ENCODE measurements at regions not wholly inside any gene's neighbourhood (a gene's known extent, or its start where the extent isn't known, plus 50 kb on each side); places are given as distances from the start of the nearest gene placed in this dataset.

DNA sequence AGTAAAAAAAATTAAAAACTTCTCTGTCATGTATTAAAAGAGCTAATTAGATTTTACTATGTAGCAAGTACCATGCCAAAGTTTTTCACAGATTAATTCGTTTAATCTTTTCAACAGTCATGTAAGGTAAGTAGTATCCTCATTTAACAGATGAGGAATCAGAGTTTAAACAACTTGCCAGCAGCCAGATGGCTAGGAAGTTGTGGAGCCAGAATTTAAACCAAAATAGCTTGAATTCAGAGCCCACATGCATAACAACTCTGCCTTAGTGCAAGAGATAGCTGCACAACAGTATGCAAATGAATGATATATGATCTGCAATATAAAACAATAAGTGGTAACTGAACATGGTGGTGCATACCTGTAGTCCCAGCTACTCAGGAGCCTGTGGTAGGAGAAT lies 75.3 kb downstream of the NAP1L3 start:
- POLR2A ChIA-PET, result no interaction called here
- no TSS peak for BruUV-seq (replicated peaks)
- no peak overlapping the region for H3K27ac Mint-ChIP-seq (ENCODE audit: unreplicated experiment)

DNA sequence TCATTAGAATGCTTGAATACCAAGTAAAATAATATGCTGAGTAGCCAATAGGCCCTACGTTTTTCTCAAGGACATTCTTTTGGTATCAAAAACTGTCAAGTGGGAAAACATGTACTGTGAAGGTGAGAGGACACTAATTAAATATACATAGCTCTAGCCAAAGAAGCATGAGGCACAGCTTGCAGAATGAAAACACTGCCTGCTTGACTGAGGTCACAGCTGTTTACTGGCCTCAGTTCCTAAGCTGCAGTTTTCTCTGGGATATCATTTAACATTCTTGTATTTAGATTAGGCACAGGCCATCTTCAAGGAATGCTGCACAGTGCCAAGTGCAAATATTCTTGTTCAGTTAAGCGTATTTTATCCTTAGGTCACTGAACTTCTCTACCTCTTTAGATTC lies 78.6 kb downstream of the NAP1L3 start:
- H3K4me3 Mint-ChIP-seq (ENCODE audit: unreplicated experiment), result no peak overlapping the region
- intact Hi-C loops (cut with micrococcal nuclease; ENCODE audit: unreplicated experiment), result no loop called here
- ChIA-PET CTCF (no interaction called here), POLR2A (no interaction called here)
- TF ChIP-seq, protein P1, sequence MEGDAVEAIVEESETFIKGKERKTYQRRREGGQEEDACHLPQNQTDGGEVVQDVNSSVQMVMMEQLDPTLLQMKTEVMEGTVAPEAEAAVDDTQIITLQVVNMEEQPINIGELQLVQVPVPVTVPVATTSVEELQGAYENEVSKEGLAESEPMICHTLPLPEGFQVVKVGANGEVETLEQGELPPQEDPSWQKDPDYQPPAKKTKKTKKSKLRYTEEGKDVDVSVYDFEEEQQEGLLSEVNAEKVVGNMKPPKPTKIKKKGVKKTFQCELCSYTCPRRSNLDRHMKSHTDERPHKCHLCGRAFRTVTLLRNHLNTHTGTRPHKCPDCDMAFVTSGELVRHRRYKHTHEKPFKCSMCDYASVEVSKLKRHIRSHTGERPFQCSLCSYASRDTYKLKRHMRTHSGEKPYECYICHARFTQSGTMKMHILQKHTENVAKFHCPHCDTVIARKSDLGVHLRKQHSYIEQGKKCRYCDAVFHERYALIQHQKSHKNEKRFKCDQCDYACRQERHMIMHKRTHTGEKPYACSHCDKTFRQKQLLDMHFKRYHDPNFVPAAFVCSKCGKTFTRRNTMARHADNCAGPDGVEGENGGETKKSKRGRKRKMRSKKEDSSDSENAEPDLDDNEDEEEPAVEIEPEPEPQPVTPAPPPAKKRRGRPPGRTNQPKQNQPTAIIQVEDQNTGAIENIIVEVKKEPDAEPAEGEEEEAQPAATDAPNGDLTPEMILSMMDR (IDR thresholded peaks at IDR 0.05; ENCODE audit: insufficient read depth in 1 of 2, low read depth in 1 of 2, low read length in 1 of 2, severe bottlenecking in 1 of 2, unreplicated experiment in 1 of 2), result no peak
- no peaks in the 10 kb centered on the region for H3K9me3 Mint-ChIP-seq (ENCODE audit: unreplicated experiment)
- no peaks in the 10 kb centered on the region for H3K4me1 Mint-ChIP-seq (ENCODE audit: low read depth, unreplicated experiment)
- BruUV-seq (replicated peaks), result no TSS peak
- no peaks in the 10 kb centered on the region for H3K36me3 Mint-ChIP-seq (ENCODE audit: insufficient read depth, unreplicated experiment)
- no peak for DNase-seq
- Histone ChIP-seq H3K36me3 (ENCODE audit: control insufficient read depth, insufficient read depth, low read length) (no peaks in the 10 kb centered on the region), H3K4me1 (no peaks in the 10 kb centered on the region), H3K9me3 (no peaks in the 10 kb centered on the region), H3K4me3 (ENCODE audit: low read depth, low read length) (no peak overlapping the region), H3K27me3 (replicated peaks; ENCODE audit: control insufficient read depth, insufficient read depth, low read length) (no peaks in the 10 kb centered on the region)
- H3K27ac Mint-ChIP-seq (ENCODE audit: unreplicated experiment), result no peak overlapping the region
- no peaks in the 10 kb centered on the region for H3K27me3 Mint-ChIP-seq (ENCODE audit: insufficient read depth, unreplicated experiment)

More for the DNA sequence above, 75.3 kb downstream of the NAP1L3 start:
- intact Hi-C loops (cut with micrococcal nuclease; ENCODE audit: unreplicated experiment), result no loop called here
- Mint-ChIP-seq H3K9me3 (ENCODE audit: unreplicated experiment) (no peaks in the 10 kb centered on the region), H3K27me3 (ENCODE audit: insufficient read depth, unreplicated experiment) (no peaks in the 10 kb centered on the region), H3K4me3 (ENCODE audit: unreplicated experiment) (no peak overlapping the region), H3K4me1 (ENCODE audit: low read depth, unreplicated experiment) (no peaks in the 10 kb centered on the region), H3K36me3 (ENCODE audit: insufficient read depth, unreplicated experiment) (no peaks in the 10 kb centered on the region)
- H3K4me3 ChIP-seq (ENCODE audit: low read depth, low read length), result no peak overlapping the region
- DNase-seq, result no peak
- CTCF ChIA-PET, result no interaction called here
- no peaks in the 10 kb centered on the region for H3K36me3 ChIP-seq (ENCODE audit: control insufficient read depth, insufficient read depth, low read length)
- H3K4me1 ChIP-seq, result no peaks in the 10 kb centered on the region
- H3K27me3 ChIP-seq (replicated peaks; ENCODE audit: control insufficient read depth, insufficient read depth, low read length), result no peaks in the 10 kb centered on the region
- H3K9me3 ChIP-seq, result no peaks in the 10 kb centered on the region
- TF ChIP-seq, protein P1 (IDR thresholded peaks at IDR 0.05; ENCODE audit: insufficient read depth in 1 of 2, low read depth in 1 of 2, low read length in 1 of 2, severe bottlenecking in 1 of 2, unreplicated experiment in 1 of 2), result no peak

DNA sequence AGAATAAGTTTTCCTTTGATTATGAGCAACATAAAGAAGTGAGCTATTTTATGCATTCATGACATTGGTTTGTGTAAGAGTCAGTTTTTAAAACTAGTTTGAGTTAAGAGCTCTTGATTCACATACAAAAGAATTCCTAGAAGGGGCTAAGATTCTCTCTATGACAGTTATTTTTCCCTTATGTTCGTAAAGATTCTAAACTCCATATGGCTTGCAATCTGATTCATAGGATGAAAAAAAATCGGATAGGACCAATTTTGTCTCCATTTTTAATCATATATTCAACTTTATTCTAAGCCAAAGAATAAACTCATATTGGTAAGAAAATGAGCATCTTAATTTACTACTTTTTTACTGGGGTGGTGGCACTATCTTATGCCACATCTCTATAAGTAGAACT lies 79.4 kb downstream of the NAP1L3 start:
- CTCF ChIA-PET, result no interaction called here
- H3K4me3 Mint-ChIP-seq (ENCODE audit: unreplicated experiment), result no peak overlapping the region
- Histone ChIP-seq H3K36me3 (ENCODE audit: control insufficient read depth, insufficient read depth, low read length) (no peaks in the 10 kb centered on the region), H3K4me3 (ENCODE audit: low read depth, low read length) (no peak overlapping the region), H3K9me3 (no peaks in the 10 kb centered on the region), H3K27me3 (replicated peaks; ENCODE audit: control insufficient read depth, insufficient read depth, low read length) (no peaks in the 10 kb centered on the region), H3K4me1 (no peaks in the 10 kb centered on the region)
- TF ChIP-seq, protein P1 (IDR thresholded peaks at IDR 0.05; ENCODE audit: insufficient read depth in 1 of 2, low read depth in 1 of 2, low read length in 1 of 2, severe bottlenecking in 1 of 2, unreplicated experiment in 1 of 2), result no peak
- H3K27me3 Mint-ChIP-seq (ENCODE audit: insufficient read depth, unreplicated experiment), result no peaks in the 10 kb centered on the region
- no peak for DNase-seq
- POLR2A ChIA-PET, result no interaction called here
- no peak overlapping the region for H3K27ac Mint-ChIP-seq (ENCODE audit: unreplicated experiment)
- H3K9me3 Mint-ChIP-seq (ENCODE audit: unreplicated experiment), result no peaks in the 10 kb centered on the region
- no peaks in the 10 kb centered on the region for H3K36me3 Mint-ChIP-seq (ENCODE audit: insufficient read depth, unreplicated experiment)
- no peaks in the 10 kb centered on the region for H3K4me1 Mint-ChIP-seq (ENCODE audit: low read depth, unreplicated experiment)
- intact Hi-C loops (cut with micrococcal nuclease; ENCODE audit: unreplicated experiment), result no loop called here
- no TSS peak for BruUV-seq (replicated peaks)
